IPS DF 4.7 (cell line): ENCODE measurements at regions not wholly inside any gene's neighbourhood (a gene's known extent, or its start where the extent isn't known, plus 50 kb on each side); places are given as distances from the start of the nearest gene placed in this dataset.
"Not testable (repeated sequence)": the region's sequence is repeated elsewhere in the genome, so short reads cannot be mapped to it uniquely, and the experiment has no call there.

Experiments used
- DNase-seq: peaks from one replicate; pipeline ENCODE4 v3.0.0-alpha.2; 2013; ENCODE audit warnings: low spot score; ENCODE audit errors: extremely low read depth

- no peak for DNase-seq
Measured at GRCh38 chr17:56000411-56000810, 152.9 kb upstream of the ANKFN1 start.

GRCh38 chr17:56002656-56003055 is 150.6 kb upstream of the ANKFN1 start:
- DNase-seq, result not testable (repeated sequence)

- no peak for DNase-seq
Measured at GRCh38 chr17:56009795-56010651, 143.3 kb upstream of the ANKFN1 start.

- DNase-seq, result no peak
Measured at GRCh38 chr17:56011406-56012131, 141.7 kb upstream of the ANKFN1 start.

GRCh38 chr17:56018211-56018610 is 135.1 kb upstream of the ANKFN1 start:
- DNase-seq, result no peak

GRCh38 chr17:56020369-56020768 is 132.9 kb upstream of the ANKFN1 start:
- no peak for DNase-seq

GRCh38 chr17:56021681-56022190 is 131.5 kb upstream of the ANKFN1 start:
- no peak for DNase-seq

- no peak for DNase-seq
Measured at GRCh38 chr17:56023851-56024250, 129.4 kb upstream of the ANKFN1 start.

- no peak for DNase-seq
Measured at GRCh38 chr17:56026915-56027314, 126.4 kb upstream of the ANKFN1 start.

GRCh38 chr17:56028837-56029236 is 124.4 kb upstream of the ANKFN1 start:
- no peak for DNase-seq

- no peak for DNase-seq
Measured at GRCh38 chr17:56030009-56030624, 123.2 kb upstream of the ANKFN1 start.

- DNase-seq, result no peak
Measured at GRCh38 chr17:56031636-56032035, 121.6 kb upstream of the ANKFN1 start.

GRCh38 chr17:56034197-56034635 is 119.1 kb upstream of the ANKFN1 start:
- DNase-seq, result no peak

- DNase-seq, result no peak
Measured at GRCh38 chr17:56038131-56038530, 115.1 kb upstream of the ANKFN1 start.

GRCh38 chr17:56045872-56046271 is 107.4 kb upstream of the ANKFN1 start:
- DNase-seq, result no peak

GRCh38 chr17:56047331-56047730 is 105.9 kb upstream of the ANKFN1 start:
- no peak for DNase-seq

GRCh38 chr17:56057869-56058268 is 95.4 kb upstream of the ANKFN1 start:
- no peak for DNase-seq

- no peak for DNase-seq
Measured at GRCh38 chr17:56064506-56064905, 88.8 kb upstream of the ANKFN1 start.

- no peak for DNase-seq
Measured at GRCh38 chr17:56074361-56074890, 78.8 kb upstream of the ANKFN1 start.

GRCh38 chr17:56076980-56077379 is 76.3 kb upstream of the ANKFN1 start:
- no peak for DNase-seq

- no peak for DNase-seq
Measured at GRCh38 chr17:56083475-56083874, 69.8 kb upstream of the ANKFN1 start.
